HG02840 (cell line): ENCODE measurements at regions not wholly inside any gene's neighbourhood (a gene's known extent, or its start where the extent isn't known, plus 50 kb on each side); places are given as distances from the start of the nearest gene placed in this dataset.

Experiments
- ATAC-seq: cut with Tn5 transposase; IDR thresholded peaks from one replicate; pipeline ENCODE4 v1.9.1; 2021; ENCODE audit warnings: mild to moderate bottlenecking, moderate library complexity, moderate number of reproducible peaks; ENCODE audit not compliant: unreplicated experiment, low FRiP score

GRCh38 chr16:62216837-62217236, 180.6 kb upstream of the CDH8 start:
- no peak for ATAC-seq

- no peak for ATAC-seq
These were observed 177.5 kb upstream of the CDH8 start for GRCh38 chr16:62213763-62214162.

GRCh38 chr16:62208934-62209333, 172.7 kb upstream of the CDH8 start:
- no peak for ATAC-seq

GRCh38 chr16:62205459-62205858, 169.2 kb upstream of the CDH8 start:
- no peak for ATAC-seq

GRCh38 chr16:62201911-62202310, 165.7 kb upstream of the CDH8 start:
- ATAC-seq, result no peak

GRCh38 chr16:62194828-62195227, 158.6 kb upstream of the CDH8 start:
- no peak for ATAC-seq

GRCh38 chr16:62190426-62190825, 154.2 kb upstream of the CDH8 start:
- no peak for ATAC-seq

DNA sequence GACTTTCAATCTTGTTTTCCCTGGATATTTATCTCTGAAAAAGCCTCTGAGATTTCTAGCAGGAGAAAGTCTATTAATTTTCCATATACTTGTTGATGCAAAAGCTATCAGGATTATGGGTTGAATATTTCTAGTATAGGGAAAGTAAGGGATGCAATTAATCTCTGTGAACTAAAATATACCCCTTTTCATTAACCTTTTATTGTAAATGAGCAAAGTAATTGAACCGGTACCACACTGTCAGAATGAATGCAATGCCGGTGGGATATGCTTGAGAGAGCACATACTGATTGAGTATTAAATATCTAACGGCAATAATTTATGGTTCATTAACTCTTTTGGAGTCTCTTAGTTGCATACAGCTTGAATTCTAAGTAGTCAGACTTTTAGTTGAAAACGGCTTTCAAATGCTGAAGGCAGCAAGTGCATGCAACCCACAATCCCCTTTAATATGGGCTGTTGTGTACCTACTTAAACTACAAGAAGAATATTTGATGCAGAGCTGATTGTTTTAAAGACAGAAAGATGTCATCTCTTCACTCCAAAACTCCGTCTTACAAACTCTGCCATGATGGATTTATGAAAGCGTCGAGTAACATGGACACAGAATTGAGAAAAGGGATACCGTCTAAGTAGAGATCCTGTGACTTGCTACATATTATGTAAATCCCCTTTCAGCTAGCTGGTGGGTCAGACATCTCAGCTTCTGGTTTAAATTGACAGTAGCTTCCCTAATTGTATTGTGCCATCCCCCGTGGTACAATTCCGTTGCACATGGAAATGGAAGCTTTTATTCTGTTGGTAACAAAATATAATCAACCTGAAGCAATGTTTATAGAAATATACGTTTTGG, 141.3 kb upstream of the CDH8 start:
- no peak for ATAC-seq

DNA sequence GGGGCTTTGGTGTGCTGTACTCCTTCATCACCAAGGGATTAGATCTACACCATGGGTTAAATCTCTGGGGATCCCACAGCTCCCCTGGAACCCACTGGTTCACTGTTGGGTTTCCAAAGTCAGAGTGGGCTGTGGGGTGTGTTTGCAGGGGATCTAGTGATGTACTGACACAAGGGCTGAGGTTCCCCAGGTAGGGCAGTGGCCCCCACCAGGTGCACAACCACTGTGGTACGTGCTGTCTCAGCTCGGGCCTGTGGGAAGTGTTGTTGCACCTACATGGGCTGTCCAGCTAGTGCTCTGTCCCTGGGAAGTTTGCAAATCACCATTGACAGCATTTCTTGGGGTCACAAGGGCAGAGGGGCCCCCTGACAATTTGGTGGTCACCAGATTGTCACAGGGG, 134.4 kb upstream of the CDH8 start:
- no peak for ATAC-seq

DNA sequence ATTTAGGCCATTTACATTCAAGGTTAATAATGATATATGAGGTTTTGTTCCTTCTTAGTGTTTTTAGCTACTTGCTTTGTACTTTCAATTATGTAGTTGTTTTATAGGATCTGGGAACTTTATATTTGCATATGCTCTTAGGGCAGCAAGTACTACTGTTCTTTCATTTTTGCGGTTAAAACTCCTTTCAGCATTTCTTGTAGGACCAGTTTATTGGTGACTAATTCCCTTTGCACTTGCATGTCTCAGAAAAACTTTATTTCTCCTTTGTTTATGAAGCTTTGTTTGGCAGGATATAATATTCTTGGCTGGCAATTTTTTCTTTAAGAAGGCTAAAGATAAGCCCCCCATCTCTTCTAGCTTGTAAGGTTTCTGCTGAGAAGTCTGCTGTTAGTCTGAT, 131.3 kb upstream of the CDH8 start:
- ATAC-seq, result no peak

- no peak for ATAC-seq
These were observed 121.3 kb upstream of the CDH8 start for GRCh38 chr16:62157544-62157943.

- ATAC-seq, result no peak
These were observed 120.7 kb upstream of the CDH8 start for GRCh38 chr16:62156971-62157370.

GRCh38 chr16:62149631-62150030, 113.4 kb upstream of the CDH8 start:
- no peak for ATAC-seq

DNA sequence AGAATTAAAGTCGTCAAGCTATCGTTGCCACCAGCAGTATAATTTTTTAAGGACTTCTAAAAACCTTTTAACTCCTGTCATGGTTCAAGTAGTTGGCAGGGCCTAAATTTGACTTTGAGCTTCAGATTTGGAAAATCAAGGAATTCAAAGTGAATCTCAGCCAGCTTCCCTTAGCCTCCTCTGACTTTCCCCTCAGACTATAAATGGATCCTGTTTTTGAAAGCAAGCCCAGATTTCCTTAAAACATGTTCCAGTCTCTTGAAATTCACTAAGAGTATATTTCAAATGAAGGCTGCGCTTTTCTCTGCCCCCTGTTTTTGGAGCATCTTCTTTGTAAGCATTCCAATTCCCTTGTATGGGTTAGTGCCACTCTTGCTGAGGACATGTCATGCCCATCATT, 101.8 kb upstream of the CDH8 start:
- no peak for ATAC-seq

- no peak for ATAC-seq
These were observed 99.7 kb upstream of the CDH8 start for GRCh38 chr16:62135911-62136310.

- ATAC-seq, result no peak
These were observed 99.2 kb upstream of the CDH8 start for GRCh38 chr16:62135446-62135845.

- no peak for ATAC-seq
These were observed 93.9 kb upstream of the CDH8 start for GRCh38 chr16:62130101-62130500.

DNA sequence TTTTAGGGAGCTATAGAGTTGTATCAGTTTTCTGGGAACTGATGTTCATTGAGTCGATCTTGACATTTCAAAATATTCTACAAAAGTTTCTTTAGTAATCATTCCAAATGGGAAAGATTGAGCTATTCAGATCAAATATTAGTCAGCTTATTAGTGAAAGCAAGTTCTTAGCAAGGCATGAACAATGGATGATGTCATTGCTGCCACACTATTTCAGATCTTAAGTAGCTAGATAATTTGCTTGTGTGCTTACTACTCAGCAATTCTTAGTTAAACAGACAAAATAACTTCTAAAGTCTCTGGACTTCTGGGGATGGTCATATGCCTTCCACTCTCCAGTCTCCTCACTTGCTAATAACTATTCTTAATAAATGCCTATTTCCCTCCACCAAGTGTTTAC, 69.0 kb upstream of the CDH8 start:
- no peak for ATAC-seq

DNA sequence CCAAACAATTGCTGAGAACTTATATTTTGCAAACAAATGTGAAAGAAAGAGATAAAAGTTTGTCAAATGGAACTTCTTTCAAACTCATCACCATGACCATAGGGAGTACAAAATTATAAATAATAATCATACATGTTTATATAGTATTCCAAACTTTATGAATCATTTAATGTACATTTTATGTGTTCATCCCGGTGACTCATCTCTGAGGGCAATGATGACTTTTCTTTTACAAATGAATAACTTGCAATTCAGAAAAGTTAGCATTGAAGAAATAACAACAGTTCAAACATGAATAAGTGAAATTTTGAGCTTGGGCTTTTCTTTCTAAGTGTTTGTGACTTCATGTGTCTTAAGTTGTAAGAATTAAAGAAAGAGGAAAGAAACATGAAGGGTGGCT, 66.3 kb upstream of the CDH8 start:
- no peak for ATAC-seq

DNA sequence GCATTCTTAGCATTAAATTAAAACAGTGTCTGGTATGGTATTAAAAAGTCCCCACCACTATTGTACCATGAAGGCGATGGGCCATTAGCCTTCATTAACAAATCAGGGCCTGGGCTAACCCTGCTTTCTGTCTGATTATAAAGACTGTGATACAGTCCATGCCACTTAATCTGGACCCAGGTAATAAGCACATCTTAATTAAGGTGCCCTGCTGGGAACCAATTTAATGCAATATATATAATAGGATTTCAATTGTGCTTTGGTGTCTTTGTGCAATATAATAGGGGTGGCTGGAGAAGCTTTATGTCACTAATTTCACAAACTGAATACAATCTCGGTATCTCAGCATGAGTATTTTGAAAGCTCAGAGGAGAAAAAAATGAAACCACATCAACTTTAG, 64.4 kb upstream of the CDH8 start:
- no peak for ATAC-seq

DNA sequence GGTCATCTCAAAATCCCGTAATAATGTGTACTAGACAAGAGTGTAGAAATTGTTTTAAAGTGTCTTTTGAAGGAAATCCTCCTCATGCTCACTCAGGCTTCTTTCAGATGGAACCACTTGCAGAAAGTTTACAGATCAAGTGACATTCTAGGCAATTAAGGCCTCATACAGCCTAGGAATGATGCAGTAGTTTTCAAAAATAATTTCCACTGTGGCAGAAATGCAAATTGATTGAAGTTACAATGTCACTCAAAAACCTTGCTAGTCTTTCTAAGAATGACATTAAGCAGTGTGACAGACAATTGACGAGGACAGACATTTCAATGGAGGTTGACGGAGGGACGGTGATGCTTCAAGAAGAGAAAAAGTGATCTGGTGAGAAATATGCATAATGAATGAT, 53.5 kb upstream of the CDH8 start:
- no peak for ATAC-seq

- no peak for ATAC-seq
These were observed 52.6 kb upstream of the CDH8 start for GRCh38 chr16:62088731-62089410.
